ENCODE measurements at regions not wholly inside any gene's neighbourhood (a gene's known extent, or its start where the extent isn't known, plus 50 kb on each side); places are given as distances from the start of the nearest gene placed in this dataset.

DNA sequence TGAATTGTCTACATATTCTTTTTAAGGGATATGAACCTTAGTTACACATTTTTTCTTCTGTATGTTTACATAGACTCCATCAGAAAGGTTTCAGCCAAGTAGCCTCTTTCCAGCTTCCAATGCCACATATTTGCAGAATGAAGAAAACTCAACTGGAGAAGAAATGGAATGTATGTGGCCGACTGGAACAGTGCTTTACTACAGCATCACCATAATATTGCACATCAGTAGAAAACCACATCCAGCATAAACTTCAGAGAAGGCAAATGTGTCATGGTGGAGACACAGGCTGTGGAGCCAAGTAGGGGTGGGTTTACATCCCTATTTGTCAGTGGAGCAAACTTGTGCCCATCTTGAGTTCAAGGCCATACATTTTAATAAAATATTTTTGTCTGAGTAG, 204.8 kb upstream of the LDB2 start:
- DNase-seq = no peak
- Histone ChIP-seq H3K9ac (ENCODE audit: insufficient read depth in 1 of 2, low read length in 2 of 2) (no peak overlapping the region), H3K4me1 (ENCODE audit: control insufficient read depth in 5 of 5, insufficient read depth in 5 of 5, low read length in 5 of 5) (no peaks in the 10 kb centered on the region), H3K27me3 (ENCODE audit: control insufficient read depth in 3 of 3, insufficient read depth in 3 of 3, low read length in 2 of 3) (peaks cover 0 to 3% (median 0%) of the 10 kb centered on the region in 3 donors), H3K4me3 (no peak overlapping the region), H3K9me3 (ENCODE audit: control insufficient read depth in 4 of 4, insufficient read depth in 3 of 4, low read length in 3 of 4) (no peaks in the 10 kb centered on the region), H3K27ac (ENCODE audit: low read depth in 1 of 2, low read length in 1 of 2) (no peak overlapping the region), H3K36me3 (ENCODE audit: control insufficient read depth in 4 of 4, insufficient read depth in 4 of 4, low read length in 4 of 4) (no peaks in the 10 kb centered on the region)
- TF ChIP-seq CTCF (IDR thresholded peaks at IDR 0.05; ENCODE audit: control extremely low read depth, extremely low read depth) = no peak
- 62 to 74% methylated on average over 1 of the region's 1 CpG for WGBS, 2 donors
- ATAC-seq (ENCODE audit: insufficient read depth, low FRiP score) = no peak

DNA sequence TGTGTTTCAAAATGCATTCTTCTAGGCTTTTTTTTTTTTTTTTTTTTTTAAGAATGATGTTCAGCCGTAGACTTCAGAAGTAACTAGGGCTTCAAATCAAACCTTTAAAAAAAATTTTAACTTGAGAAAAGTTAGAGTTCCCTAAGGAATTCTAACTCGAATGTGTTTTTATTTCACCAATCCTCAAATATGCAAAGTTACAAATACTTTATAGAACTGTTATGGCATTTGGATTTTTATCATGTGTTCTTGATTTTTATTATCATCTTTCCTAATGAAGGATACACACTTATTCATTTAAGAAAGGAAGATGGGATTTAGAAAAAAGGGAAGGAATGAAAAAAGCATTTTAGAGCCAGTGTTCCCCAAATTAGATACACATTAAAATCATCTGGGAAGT, 200.6 kb upstream of the LDB2 start:
- Histone ChIP-seq H3K9me3 (ENCODE audit: control insufficient read depth in 4 of 4, insufficient read depth in 3 of 4, low read length in 3 of 4) (no peaks in the 10 kb centered on the region), H3K36me3 (ENCODE audit: control insufficient read depth in 4 of 4, insufficient read depth in 4 of 4, low read length in 4 of 4) (no peaks in the 10 kb centered on the region), H3K27me3 (ENCODE audit: control insufficient read depth in 3 of 3, insufficient read depth in 3 of 3, low read length in 2 of 3) (peaks cover 0 to 5% (median 0%) of the 10 kb centered on the region in 3 donors), H3K27ac (ENCODE audit: low read depth in 1 of 2, low read length in 1 of 2) (no peak overlapping the region), H3K4me1 (ENCODE audit: control insufficient read depth in 5 of 5, insufficient read depth in 5 of 5, low read length in 5 of 5) (peaks cover 0 to 9% (median 5%) of the 10 kb centered on the region in 5 donors), H3K4me3 (no peak overlapping the region), H3K9ac (ENCODE audit: insufficient read depth in 1 of 2, low read length in 2 of 2) (no peak overlapping the region)
- ATAC-seq (ENCODE audit: insufficient read depth, low FRiP score) (no peak), DNase-seq (no peak)
- WGBS, 2 donors = 78 to 85% methylated on average over 2 of the region's 2 CpGs
- no peak for TF ChIP-seq CTCF (IDR thresholded peaks at IDR 0.05; ENCODE audit: control extremely low read depth, extremely low read depth)

DNA sequence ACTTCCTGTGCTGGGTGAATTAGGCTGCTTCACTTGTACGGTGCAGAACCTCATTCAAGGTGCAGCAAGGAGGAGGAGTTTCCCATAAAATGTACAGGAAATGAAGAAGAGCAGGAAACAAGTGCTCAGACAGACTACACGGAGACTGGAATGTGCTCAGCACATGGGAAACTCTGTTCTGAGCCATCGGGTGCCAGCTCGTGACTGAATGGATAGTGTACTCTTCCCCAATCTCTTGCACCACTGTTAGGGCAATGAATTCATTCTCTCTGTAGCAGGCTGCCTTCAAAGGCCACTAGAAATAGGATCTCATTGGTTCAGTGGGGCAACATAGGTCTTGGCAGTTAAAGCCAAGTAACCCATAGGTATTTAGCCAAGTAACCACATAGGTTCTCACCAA, 200.0 kb upstream of the LDB2 start:
- Histone ChIP-seq H3K27ac (ENCODE audit: low read depth in 1 of 2, low read length in 1 of 2) (no peak overlapping the region), H3K4me1 (ENCODE audit: control insufficient read depth in 5 of 5, insufficient read depth in 5 of 5, low read length in 5 of 5) (peaks cover 0 to 9% (median 5%) of the 10 kb centered on the region in 5 donors), H3K4me3 (no peak overlapping the region), H3K27me3 (ENCODE audit: control insufficient read depth in 3 of 3, insufficient read depth in 3 of 3, low read length in 2 of 3) (peaks cover 0 to 5% (median 0%) of the 10 kb centered on the region in 3 donors), H3K36me3 (ENCODE audit: control insufficient read depth in 4 of 4, insufficient read depth in 4 of 4, low read length in 4 of 4) (no peaks in the 10 kb centered on the region), H3K9me3 (ENCODE audit: control insufficient read depth in 4 of 4, insufficient read depth in 3 of 4, low read length in 3 of 4) (no peaks in the 10 kb centered on the region), H3K9ac (ENCODE audit: insufficient read depth in 1 of 2, low read length in 2 of 2) (no peak overlapping the region)
- no peak for ATAC-seq (ENCODE audit: insufficient read depth, low FRiP score)
- DNase-seq = no peak
- WGBS, 2 donors = 67 to 76% methylated on average over 4 of the region's 4 CpGs
- no peak for TF ChIP-seq CTCF (IDR thresholded peaks at IDR 0.05; ENCODE audit: control extremely low read depth, extremely low read depth)

DNA sequence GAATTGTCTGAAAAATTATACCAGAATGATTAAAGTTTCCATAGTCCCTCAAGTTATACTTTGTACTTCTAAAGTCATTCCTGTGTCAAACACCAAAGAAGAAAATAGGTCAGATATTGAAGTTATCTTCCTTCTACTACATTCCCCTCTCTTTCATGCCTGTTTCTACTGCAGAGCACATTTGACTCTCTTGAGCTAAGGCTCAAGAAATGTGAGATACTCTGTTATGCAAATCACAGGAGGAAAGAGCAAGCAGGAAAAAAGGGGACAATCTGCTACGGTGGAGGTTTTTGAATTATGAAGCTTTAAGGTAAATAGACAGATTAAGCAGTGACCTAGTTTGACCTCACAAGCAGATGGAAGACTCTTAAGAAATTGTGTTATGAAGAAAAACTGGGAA, 198.9 kb upstream of the LDB2 start:
- Histone ChIP-seq H3K9me3 (ENCODE audit: control insufficient read depth in 4 of 4, insufficient read depth in 3 of 4, low read length in 3 of 4) (no peaks in the 10 kb centered on the region), H3K27me3 (ENCODE audit: control insufficient read depth in 3 of 3, insufficient read depth in 3 of 3, low read length in 2 of 3) (peaks cover 0 to 5% (median 0%) of the 10 kb centered on the region in 3 donors), H3K9ac (ENCODE audit: insufficient read depth in 1 of 2, low read length in 2 of 2) (no peak overlapping the region), H3K36me3 (ENCODE audit: control insufficient read depth in 4 of 4, insufficient read depth in 4 of 4, low read length in 4 of 4) (no peaks in the 10 kb centered on the region), H3K4me1 (ENCODE audit: control insufficient read depth in 5 of 5, insufficient read depth in 5 of 5, low read length in 5 of 5) (peaks cover 0 to 9% (median 6%) of the 10 kb centered on the region in 5 donors), H3K27ac (ENCODE audit: low read depth in 1 of 2, low read length in 1 of 2) (no peak overlapping the region), H3K4me3 (no peak overlapping the region)
- 66 to 83% methylated on average over 1 of the region's 1 CpG for WGBS, 2 donors
- ATAC-seq (ENCODE audit: insufficient read depth, low FRiP score) (no peak), DNase-seq (no peak)
- no peak for TF ChIP-seq CTCF (IDR thresholded peaks at IDR 0.05; ENCODE audit: control extremely low read depth, extremely low read depth)
